PC-9 (cell line): ENCODE measurements at regions not wholly inside any gene's neighbourhood (a gene's known extent, or its start where the extent isn't known, plus 50 kb on each side); places are given as distances from the start of the nearest gene placed in this dataset.
"Not testable (repeated sequence)": the region's sequence is repeated elsewhere in the genome, so short reads cannot be mapped to it uniquely, and the experiment has no call there.

Experiments
- BruUV-seq: library from RNA; stranded (reverse); fragments of 400-500 nt; replicated peaks from 2 replicates; lab custom pipeline; 2021; lab: Mats Ljungman, UMichigan
- CTCF ChIA-PET: fragments of 300-600 bp; sonication (Branson Sonifier 250); formaldehyde crosslinking; loops from one replicate; lab custom pipeline; 2022; ENCODE audit warnings: antibody characterized with exemption; lab: Charles Lee
- POLR2A ChIA-PET: fragments of 300-600 bp; sonication (Branson Sonifier 250); formaldehyde crosslinking; loops from one replicate; lab custom pipeline; 2022; ENCODE audit warnings: antibody characterized with exemption; ENCODE audit not compliant: unreplicated experiment; lab: Charles Lee
- DNase-seq, 2 experiments: peaks; one replicate each; pipeline versions ENCODE4 v3.0.0 to v3.0.0-alpha.2; 2015 to 2022; ENCODE audit warnings: mixed read lengths in 1 of 2
- H2AFZ ChIP-seq: fragments of 200-600 bp; sonication (generic); 2 replicates; pipeline ENCODE4 v1.8.1; 2017; ENCODE audit warnings: antibody characterized with exemption
- H3F3A ChIP-seq: fragments of 200-600 bp; sonication (generic); 2 replicates; pipeline ENCODE4 v1.8.1; 2017; ENCODE audit warnings: antibody characterized with exemption, mild to moderate bottlenecking, low read depth; ENCODE audit not compliant: insufficient read depth
- H3K27ac ChIP-seq: fragments of 200-600 bp; sonication (generic); 2 replicates; pipeline ENCODE4 v1.6.1; 2016; ENCODE audit warnings: mixed run types
- H3K27me3 ChIP-seq: fragments of 200-600 bp; sonication (generic); 2 replicates; pipeline ENCODE4 v1.6.1; 2016; ENCODE audit warnings: low read depth, mixed run types; ENCODE audit not compliant: insufficient read depth
- H3K36me3 ChIP-seq: fragments of 200-600 bp; sonication (generic); 2 replicates; pipeline ENCODE4 v1.6.1; 2016; ENCODE audit warnings: low read depth, mixed run types
- H3K4me1 ChIP-seq: fragments of 200-600 bp; sonication (generic); replicated peaks from 2 replicates; pipeline ENCODE4 v1.6.1; 2016; ENCODE audit warnings: mixed run types; ENCODE audit not compliant: insufficient read depth
- H3K4me2 ChIP-seq: fragments of 200-600 bp; sonication (generic); 2 replicates; pipeline ENCODE4 v1.6.1; 2017; ENCODE audit warnings: mixed run types
- H3K4me3 ChIP-seq: fragments of 200-600 bp; sonication (generic); 2 replicates; pipeline ENCODE4 v1.6.1; 2016; ENCODE audit warnings: mixed run types
- H3K79me2 ChIP-seq: fragments of 200-600 bp; sonication (generic); 2 replicates; pipeline ENCODE4 v1.6.1; 2017; ENCODE audit warnings: low read depth, mixed run types
- H3K9me2 ChIP-seq: fragments of 200-600 bp; sonication (generic); 2 replicates; pipeline ENCODE4 v1.8.1; 2017; ENCODE audit warnings: mild to moderate bottlenecking; ENCODE audit not compliant: insufficient read depth
- H3K9me3 ChIP-seq: fragments of 200-600 bp; sonication (generic); 2 replicates; pipeline ENCODE4 v1.8.1; 2016; ENCODE audit warnings: low read depth; ENCODE audit not compliant: insufficient read depth
- H4K20me1 ChIP-seq: fragments of 200-600 bp; sonication (generic); 2 replicates; pipeline ENCODE4 v1.8.1; 2017; ENCODE audit not compliant: insufficient read depth
- CTCF ChIP-seq: fragments of 200-600 bp; sonication (generic); conservative IDR thresholded peaks from 2 replicates; pipeline ENCODE4 v1.6.1; 2017; ENCODE audit warnings: mixed run types, antibody characterized with exemption, mild to moderate bottlenecking, moderate library complexity
- EZH2 ChIP-seq: fragments of 200-600 bp; sonication (generic); IDR thresholded peaks from 2 replicates; pipeline ENCODE4 v1.8.0; 2017; ENCODE audit warnings: antibody characterized with exemption, low read depth
- intact Hi-C: fragments of 100-400 bp; cut with micrococcal nuclease; formaldehyde crosslinking; loops from one replicate; pipeline ENCODE4 v1.10.0; 2022; ENCODE audit not compliant: unreplicated experiment

- Histone ChIP-seq H4K20me1 (no peaks in the 10 kb centered on the region), H3K9me2 (no peaks in the 10 kb centered on the region), H3K79me2 (no peaks in the 10 kb centered on the region), H3K4me1 (no peaks in the 10 kb centered on the region), H3K4me2 (no peak overlapping the region), H3F3A (no peaks in the 10 kb centered on the region), H3K27ac (no peak overlapping the region), H3K4me3 (no peak overlapping the region), H2AFZ (no peak overlapping the region), H3K9me3 (no peaks in the 10 kb centered on the region), H3K36me3 (no peaks in the 10 kb centered on the region), H3K27me3 (peaks cover 8% of the 10 kb centered on the region)
- no TSS peak for BruUV-seq
- ChIA-PET POLR2A (no interaction called here), CTCF (no interaction called here)
- DNase-seq, result no peak
- intact Hi-C loops, result no loop called here
- no peak for TF ChIP-seq CTCF
Observed at GRCh38 chr21:10425856-10426255, 95.5 kb upstream of the TPTE start.

- CTCF ChIA-PET, H3K4me2 ChIP-seq, H3K36me3 ChIP-seq, DNase-seq, H3F3A ChIP-seq, H3K79me2 ChIP-seq, H3K4me1 ChIP-seq, H3K9me2 ChIP-seq, H2AFZ ChIP-seq, H3K4me3 ChIP-seq, POLR2A ChIA-PET, H3K27ac ChIP-seq, H3K9me3 ChIP-seq, H4K20me1 ChIP-seq, H3K27me3 ChIP-seq, intact Hi-C loops, BruUV-seq: not testable (repeated sequence)
Observed at GRCh38 chr21:10426812-10427211, 94.6 kb upstream of the TPTE start.

- H2AFZ ChIP-seq, H3K27ac ChIP-seq, H3F3A ChIP-seq, H3K79me2 ChIP-seq, H3K9me3 ChIP-seq, POLR2A ChIA-PET, H3K4me3 ChIP-seq, intact Hi-C loops, CTCF ChIA-PET, H3K36me3 ChIP-seq, BruUV-seq, DNase-seq, H4K20me1 ChIP-seq, H3K9me2 ChIP-seq, H3K27me3 ChIP-seq, H3K4me2 ChIP-seq, H3K4me1 ChIP-seq: not testable (repeated sequence)
Observed at GRCh38 chr21:10427277-10427676, 94.1 kb upstream of the TPTE start.

- CTCF ChIA-PET, H3K9me3 ChIP-seq, H3K27me3 ChIP-seq, H3K36me3 ChIP-seq, H3K9me2 ChIP-seq, H3K79me2 ChIP-seq, H3K27ac ChIP-seq, H3K4me3 ChIP-seq, POLR2A ChIA-PET, H3K4me2 ChIP-seq, intact Hi-C loops, BruUV-seq, H2AFZ ChIP-seq, H4K20me1 ChIP-seq, DNase-seq, H3K4me1 ChIP-seq, H3F3A ChIP-seq: not testable (repeated sequence)
Observed at GRCh38 chr21:10428981-10429534, 92.3 kb upstream of the TPTE start.

- H2AFZ ChIP-seq, result no peak overlapping the region
- BruUV-seq, result no TSS peak
- H3K4me1 ChIP-seq, result no peaks in the 10 kb centered on the region
- CTCF ChIA-PET, result no interaction called here
- H3F3A ChIP-seq, result no peaks in the 10 kb centered on the region
- no peaks in the 10 kb centered on the region for H3K27me3 ChIP-seq
- no peaks in the 10 kb centered on the region for H3K79me2 ChIP-seq
- intact Hi-C loops, result no loop called here
- TF ChIP-seq EZH2, result no peak
- no peak for TF ChIP-seq CTCF
- POLR2A ChIA-PET, result no interaction called here
- H3K4me3 ChIP-seq, result no peak overlapping the region
- no peak overlapping the region for H3K27ac ChIP-seq
- H3K9me2 ChIP-seq, result no peaks in the 10 kb centered on the region
- no peaks in the 10 kb centered on the region for H4K20me1 ChIP-seq
- DNase-seq, result no peak
- H3K36me3 ChIP-seq, result no peaks in the 10 kb centered on the region
- H3K4me2 ChIP-seq, result no peak overlapping the region
- H3K9me3 ChIP-seq, result no peaks in the 10 kb centered on the region
Observed at GRCh38 chr21:10430005-10430404, 91.4 kb upstream of the TPTE start.

GRCh38 chr21:10431995-10432394 is 89.4 kb upstream of the TPTE start:
- H3K36me3 ChIP-seq, H3K4me2 ChIP-seq, H2AFZ ChIP-seq, H3K27ac ChIP-seq, H3K9me3 ChIP-seq, POLR2A ChIA-PET, H3K9me2 ChIP-seq, H3K4me1 ChIP-seq, H3K79me2 ChIP-seq, DNase-seq, BruUV-seq, H3F3A ChIP-seq, H3K4me3 ChIP-seq, H4K20me1 ChIP-seq, CTCF ChIA-PET, H3K27me3 ChIP-seq, intact Hi-C loops: not testable (repeated sequence)
